Stimulated activated naive CD8-positive, alpha-beta T cell treated with anti-CD3 and anti-CD28 coated beads, Interleukin-15, Interleukin-2, amounts not matched to agents 100 U/mL and 50 U/mL, for 24 hours (primary cell): ENCODE measurements at regions not wholly inside any gene's neighbourhood (a gene's known extent, or its start where the extent isn't known, plus 50 kb on each side); places are given as distances from the start of the nearest gene placed in this dataset.

Experiments used
- ATAC-seq: fragments of 150-1000 bp; cut with Tn5 transposase; one replicate; pipeline ENCODE4 v1.10.0; 2021
- DNase-seq: peaks from one replicate; pipeline ENCODE4 v3.0.0; 2021

- DNase-seq: no peak
- no peak for ATAC-seq
These were observed 136.7 kb downstream of the KDR start for GRCh38 chr4:54988655-54989054.

- ATAC-seq (no peak), DNase-seq (no peak)
These were observed 139.1 kb downstream of the KDR start for GRCh38 chr4:54986095-54986846.

DNA sequence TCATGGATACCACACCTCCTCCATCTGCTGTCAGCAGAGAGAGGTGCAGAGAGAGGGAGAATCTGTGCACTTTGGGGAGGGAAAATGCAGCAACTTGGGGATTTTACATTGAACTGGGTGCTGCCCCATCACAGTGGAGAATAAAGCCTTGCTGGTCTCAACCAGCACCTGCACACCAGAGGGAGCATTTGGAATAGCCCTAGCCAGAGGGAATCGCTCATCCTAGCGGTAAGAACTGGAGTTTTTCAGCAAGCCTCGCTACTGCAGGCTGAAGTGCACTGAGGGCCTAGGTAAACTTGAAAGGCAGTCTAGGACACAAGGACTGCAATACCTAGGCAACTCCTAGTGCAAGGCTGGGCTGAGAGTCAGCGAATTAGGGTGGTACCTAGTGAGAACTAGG, 148.7 kb downstream of the KDR start:
- ATAC-seq (no peak), DNase-seq (no peak)

GRCh38 chr4:54976031-54976430, 149.4 kb downstream of the KDR start:
- ATAC-seq: no peak
- DNase-seq: no peak

DNA sequence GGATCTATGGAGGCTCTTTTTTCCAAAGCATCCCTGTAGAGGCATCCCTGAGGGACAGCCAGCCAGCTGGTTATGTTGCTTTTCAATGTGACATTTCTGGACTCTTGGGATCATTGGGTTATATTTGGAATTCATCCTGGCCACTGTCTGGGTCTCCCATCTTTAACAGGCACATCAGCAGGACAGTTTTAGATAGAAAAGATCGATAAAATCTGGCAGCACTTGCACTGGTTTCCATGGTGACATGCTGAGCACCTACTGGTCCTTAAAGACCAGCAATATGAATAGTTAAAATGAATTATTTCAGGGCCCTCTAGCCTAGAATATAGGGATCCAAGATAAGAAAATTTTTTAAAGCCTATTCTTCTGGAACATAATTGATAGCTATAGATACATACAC, 151.6 kb downstream of the KDR start:
- ATAC-seq: no peak
- DNase-seq: no peak

- ATAC-seq: no peak
- no peak for DNase-seq
These were observed 153.9 kb downstream of the KDR start for GRCh38 chr4:54971474-54971950.

DNA sequence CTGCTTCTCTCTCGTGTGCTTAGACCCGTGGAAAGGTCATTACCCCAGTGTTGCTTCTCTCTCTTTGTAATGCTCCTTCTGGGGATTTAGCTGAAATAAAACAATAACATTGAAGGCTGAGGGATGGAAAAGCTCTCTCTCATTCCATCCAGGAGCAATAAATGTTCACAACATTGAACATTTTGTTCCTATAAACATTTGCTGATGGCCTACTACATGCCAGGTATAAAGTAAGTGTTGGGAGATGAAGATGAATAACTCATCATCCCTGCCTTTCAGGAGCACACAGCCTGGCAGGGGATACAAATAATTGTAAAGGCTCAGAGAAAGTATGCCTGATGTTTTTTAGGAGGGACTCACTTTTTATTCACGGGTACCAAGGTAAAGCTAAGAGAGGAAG, 158.1 kb downstream of the KDR start:
- ATAC-seq: no peak
- DNase-seq: no peak

- ATAC-seq: no peak
These were observed 163.9 kb downstream of the KDR start for GRCh38 chr4:54961357-54961975.

GRCh38 chr4:54959651-54960116, 165.7 kb downstream of the KDR start:
- DNase-seq (no peak), ATAC-seq (no peak)

More at GRCh38 chr4:54961357-54961975, 163.9 kb downstream of the KDR start:
- no peak for DNase-seq

DNA sequence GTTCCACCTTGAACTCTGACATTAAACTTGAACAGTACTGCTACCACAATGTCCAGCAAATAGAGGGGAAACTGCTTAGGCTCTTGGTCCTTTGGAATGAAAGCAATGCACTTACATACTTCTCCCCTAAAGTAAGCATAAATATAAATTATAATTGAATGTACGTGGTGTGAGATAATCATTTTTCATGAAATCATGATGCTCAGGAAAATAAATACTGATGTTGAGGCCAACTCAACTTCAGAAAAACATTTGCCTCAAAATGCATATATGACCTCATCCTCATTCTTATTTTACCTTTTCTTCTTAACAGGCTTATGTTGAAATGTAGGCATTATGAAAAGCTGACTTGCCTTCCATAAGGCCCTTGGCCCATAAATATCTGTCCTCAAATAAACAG, 166.3 kb downstream of the KDR start:
- ATAC-seq: no peak
- no peak for DNase-seq

- ATAC-seq: no peak
- no peak for DNase-seq
These were observed 167.2 kb downstream of the KDR start for GRCh38 chr4:54958236-54958635.

DNA sequence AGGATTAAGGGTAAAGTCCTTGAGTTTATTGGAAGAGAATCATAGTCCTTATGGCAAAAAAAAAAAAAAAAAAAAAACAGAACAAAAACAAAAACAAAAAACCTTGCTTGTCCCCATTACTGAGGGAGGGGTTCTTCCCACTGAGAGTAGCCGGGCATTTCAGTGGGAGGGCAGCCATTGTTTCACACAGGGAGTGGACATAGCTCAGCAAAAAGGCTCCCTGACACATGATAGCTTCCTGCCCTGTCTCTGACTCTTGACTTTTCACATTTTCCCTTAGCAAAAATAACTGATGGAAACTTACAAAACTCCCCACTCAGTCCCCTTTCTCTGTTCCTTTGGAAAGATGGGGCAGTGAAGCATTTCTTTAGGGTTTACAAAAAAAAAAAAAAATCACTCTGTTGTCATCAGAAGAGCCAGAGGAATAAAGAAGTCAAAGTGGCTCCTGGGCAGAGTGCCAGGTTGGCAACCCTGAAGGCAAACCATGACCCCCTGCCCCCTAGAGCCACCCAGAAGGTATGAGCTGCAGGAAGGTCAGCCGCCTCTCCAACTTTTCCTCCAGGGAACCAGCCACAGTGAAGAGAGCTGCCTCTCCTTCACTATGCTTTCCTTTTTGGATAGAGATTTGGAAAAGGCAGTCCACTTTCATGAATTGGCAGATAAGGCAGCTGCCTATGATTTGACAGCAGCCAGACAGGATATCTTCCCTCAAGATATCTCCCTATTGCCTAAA, 170.6 kb downstream of the KDR start:
- ATAC-seq (no peak), DNase-seq (no peak)

DNA sequence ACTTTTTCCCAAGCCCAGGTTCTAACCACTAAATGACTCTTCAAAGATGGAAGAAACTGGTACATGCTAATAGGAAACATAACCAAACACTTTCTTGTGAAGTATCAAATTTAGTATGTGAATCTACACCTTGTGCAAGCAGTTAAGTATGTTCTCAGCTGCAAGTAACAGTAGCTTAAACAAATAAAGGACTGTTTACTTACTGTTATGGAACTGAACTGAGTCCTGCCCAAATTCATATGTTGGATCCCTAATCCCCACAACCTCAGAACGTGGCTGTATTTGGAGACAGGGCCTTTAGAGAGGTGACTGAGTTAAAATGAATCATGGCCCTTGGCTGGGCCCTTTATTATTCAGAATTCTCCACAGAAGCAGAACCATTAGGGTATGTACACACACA, 178.7 kb downstream of the KDR start:
- DNase-seq (no peak), ATAC-seq (no peak)

GRCh38 chr4:54945838-54946237, 179.6 kb downstream of the KDR start:
- DNase-seq (no peak), ATAC-seq (no peak)

- ATAC-seq: peak; percentile 60
- DNase-seq: peak; percentile 9
These were observed 182.7 kb downstream of the KDR start for GRCh38 chr4:54942721-54943120.

DNA sequence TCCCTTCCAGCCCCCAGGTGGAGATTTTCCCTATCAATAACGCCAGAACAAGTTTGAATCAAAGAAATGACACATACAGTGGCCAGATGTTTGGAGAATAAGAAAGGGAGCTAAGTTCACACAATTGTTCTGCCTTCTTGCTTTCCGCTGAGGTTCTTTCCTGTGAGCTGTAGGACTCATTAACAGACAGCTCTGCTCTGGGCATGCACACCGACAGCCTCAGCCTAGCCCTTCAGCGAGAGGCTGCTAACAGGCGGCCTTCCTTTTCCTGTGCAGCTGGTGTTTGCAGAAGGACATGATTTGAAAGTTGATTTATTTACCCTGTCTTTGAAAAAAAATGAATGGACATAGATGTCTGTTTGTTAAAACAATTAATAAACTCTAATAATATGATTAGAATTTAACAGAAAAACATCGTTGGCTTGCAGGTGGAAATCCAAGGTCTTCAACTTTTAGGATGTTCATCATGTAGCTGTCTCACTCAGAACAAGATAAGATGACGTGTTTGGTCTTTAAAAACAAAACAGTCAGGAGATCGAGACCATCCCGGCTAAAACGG, 183.3 kb downstream of the KDR start:
- ATAC-seq (peak; percentile 58), DNase-seq (peak; percentile 20)

DNA sequence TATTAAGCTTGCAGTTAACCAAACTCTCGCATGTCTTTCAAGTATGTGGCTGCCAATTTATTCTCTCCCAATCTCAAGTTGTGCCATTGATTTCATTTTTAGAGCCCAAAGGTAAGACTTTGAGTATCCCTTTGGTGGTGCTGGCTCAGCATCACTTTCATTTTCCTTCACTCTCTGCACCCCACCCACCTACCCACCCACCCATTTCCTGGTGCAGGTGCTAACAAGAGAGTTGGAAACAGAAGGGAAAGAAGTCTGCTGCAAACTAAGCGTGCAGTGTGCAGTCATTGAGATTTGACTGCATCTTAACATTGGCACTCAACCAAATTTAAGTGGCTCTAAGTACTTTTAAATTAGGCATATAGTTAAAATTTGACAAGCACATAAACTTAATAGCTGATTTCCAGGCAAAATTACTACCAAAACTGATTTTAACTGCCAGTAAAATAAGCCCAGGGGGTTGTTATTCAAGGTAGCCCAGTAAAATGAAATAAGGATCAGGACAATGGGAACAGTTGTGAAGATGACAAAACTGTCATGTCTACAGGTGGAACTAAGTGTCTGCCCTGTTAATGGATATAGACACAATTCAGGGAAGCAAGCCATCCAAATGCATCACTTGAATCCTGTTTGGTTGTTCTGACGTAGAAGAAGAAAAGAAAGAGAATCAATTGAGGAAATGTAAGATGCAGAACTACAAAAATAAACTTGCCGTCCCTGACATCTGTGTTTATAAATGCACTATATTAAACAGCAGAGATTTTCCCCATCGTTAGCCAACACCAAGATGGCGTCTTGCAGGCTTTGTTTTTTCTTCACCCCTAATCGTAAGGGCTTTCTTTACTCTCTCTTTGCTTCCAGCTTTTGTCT, 184.2 kb downstream of the KDR start:
- DNase-seq (peak; percentile 21), ATAC-seq (no peak)

GRCh38 chr4:54937501-54937900, 187.9 kb downstream of the KDR start:
- ATAC-seq: no peak
- DNase-seq: no peak

- ATAC-seq: no peak
- DNase-seq: no peak
These were observed 191.8 kb downstream of the KDR start for GRCh38 chr4:54933579-54933978.

DNA sequence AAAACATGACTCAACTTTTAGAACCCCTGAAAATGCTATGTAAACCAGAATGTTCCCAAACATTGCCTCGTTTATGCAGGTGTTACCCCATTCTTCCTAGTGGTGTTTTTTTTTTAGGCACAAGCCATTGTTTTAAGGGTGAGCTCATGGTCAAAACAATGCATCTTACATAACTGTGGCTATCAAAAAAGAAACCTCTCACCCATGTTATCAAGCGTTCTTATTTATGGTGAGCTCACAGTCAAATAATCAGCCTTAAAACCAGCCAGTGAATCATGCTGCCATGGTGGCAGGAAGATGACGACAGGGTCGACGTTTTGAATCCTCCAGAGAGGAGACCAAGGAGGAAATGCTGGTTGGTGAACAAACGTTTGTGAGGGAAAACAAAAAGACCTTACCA, 195.2 kb downstream of the KDR start:
- DNase-seq (no peak), ATAC-seq (no peak)

GRCh38 chr4:54929459-54929858, 195.9 kb downstream of the KDR start:
- ATAC-seq (no peak), DNase-seq (no peak)

GRCh38 chr4:54924891-54925290, 200.5 kb downstream of the KDR start:
- ATAC-seq (no peak), DNase-seq (no peak)
